GM12865 (cell line): ENCODE measurements at regions not wholly inside any gene's neighbourhood (a gene's known extent, or its start where the extent isn't known, plus 50 kb on each side); places are given as distances from the start of the nearest gene placed in this dataset.

ENCODE experiments used
- DNase-seq: peaks from one replicate; pipeline ENCODE4 v3.0.0; 2010; ENCODE audit warnings: low read depth
- H3K4me3 ChIP-seq: 2 replicates; pipeline ENCODE4 v1.5.1; 2011; ENCODE audit warnings: mild to moderate bottlenecking, low read depth, low read length, control low read depth
- TF ChIP-seq, protein P1 (sequence below): IDR thresholded peaks from 2 replicates; pipeline ENCODE4 v1.5.1; 2011; ENCODE audit warnings: low read length, control low read depth, low read depth, inconsistent platforms; ENCODE audit not compliant: insufficient read depth; ENCODE audit errors: missing control alignments

DNA sequence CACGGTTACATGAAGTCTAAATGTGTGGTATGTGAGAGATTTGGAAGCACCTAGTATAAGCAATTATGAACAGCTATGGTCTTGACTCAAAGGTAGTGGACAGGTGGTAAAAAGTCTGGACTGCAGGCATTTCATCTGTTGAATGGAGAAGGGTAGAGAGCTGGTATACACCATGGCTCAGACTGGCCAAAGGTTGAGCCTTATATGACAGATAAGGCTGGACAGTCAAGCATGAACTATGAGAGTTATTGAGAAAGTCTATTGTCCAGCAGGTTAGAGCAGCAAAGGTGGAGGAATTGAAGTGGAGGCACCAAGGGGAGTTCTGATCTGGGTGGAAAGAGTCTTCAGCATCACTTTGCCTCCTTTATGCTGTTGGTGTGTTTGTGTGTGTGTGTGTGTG is 346.7 kb upstream of the SLC14A2 start:
- no peak for DNase-seq
- H3K4me3 ChIP-seq, result no peak overlapping the region
- TF ChIP-seq, protein P1, sequence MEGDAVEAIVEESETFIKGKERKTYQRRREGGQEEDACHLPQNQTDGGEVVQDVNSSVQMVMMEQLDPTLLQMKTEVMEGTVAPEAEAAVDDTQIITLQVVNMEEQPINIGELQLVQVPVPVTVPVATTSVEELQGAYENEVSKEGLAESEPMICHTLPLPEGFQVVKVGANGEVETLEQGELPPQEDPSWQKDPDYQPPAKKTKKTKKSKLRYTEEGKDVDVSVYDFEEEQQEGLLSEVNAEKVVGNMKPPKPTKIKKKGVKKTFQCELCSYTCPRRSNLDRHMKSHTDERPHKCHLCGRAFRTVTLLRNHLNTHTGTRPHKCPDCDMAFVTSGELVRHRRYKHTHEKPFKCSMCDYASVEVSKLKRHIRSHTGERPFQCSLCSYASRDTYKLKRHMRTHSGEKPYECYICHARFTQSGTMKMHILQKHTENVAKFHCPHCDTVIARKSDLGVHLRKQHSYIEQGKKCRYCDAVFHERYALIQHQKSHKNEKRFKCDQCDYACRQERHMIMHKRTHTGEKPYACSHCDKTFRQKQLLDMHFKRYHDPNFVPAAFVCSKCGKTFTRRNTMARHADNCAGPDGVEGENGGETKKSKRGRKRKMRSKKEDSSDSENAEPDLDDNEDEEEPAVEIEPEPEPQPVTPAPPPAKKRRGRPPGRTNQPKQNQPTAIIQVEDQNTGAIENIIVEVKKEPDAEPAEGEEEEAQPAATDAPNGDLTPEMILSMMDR, result no peak

GRCh38 chr18:45270289-45270771 is 344.9 kb upstream of the SLC14A2 start:
- H3K4me3 ChIP-seq, result no peak overlapping the region
- no peak for DNase-seq
- TF ChIP-seq, protein P1, result no peak

GRCh38 chr18:45274026-45274425 is 341.2 kb upstream of the SLC14A2 start:
- no peak for DNase-seq
- TF ChIP-seq, protein P1, result no peak
- no peak overlapping the region for H3K4me3 ChIP-seq

- peak; percentile 49 for DNase-seq
- TF ChIP-seq, protein P1, result peak; percentile 63
- H3K4me3 ChIP-seq, result no peak overlapping the region
Observed at GRCh38 chr18:45275367-45276113, 339.7 kb upstream of the SLC14A2 start.

DNA sequence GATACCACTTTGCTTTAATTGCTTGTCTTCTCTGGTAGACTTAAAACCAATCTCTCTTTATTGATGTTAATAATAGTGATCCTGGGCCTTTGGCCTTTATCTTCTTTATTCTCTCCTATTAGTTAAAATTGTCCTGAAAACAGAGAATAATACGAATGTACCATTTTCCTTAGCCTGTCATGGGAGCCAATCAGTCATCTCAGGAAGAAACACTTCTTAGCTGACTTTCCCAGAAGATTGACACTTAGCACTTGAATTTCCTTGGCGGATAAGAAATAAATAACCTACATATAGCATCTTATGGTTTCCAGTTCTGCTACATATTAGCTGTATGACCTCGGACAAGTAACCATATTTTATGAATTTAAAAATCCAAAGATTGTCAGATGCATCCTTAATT is 338.4 kb upstream of the SLC14A2 start:
- TF ChIP-seq, protein P1, result no peak
- no peak for DNase-seq

GRCh38 chr18:45277908-45278307 is 337.4 kb upstream of the SLC14A2 start:
- TF ChIP-seq, protein P1, result no peak
- DNase-seq, result no peak

More for the DNA sequence above, 338.4 kb upstream of the SLC14A2 start:
- H3K4me3 ChIP-seq, result no peak overlapping the region

More at GRCh38 chr18:45277908-45278307, 337.4 kb upstream of the SLC14A2 start:
- no peak overlapping the region for H3K4me3 ChIP-seq
